ENCODE measurements at regions not wholly inside any gene's neighbourhood (a gene's known extent, or its start where the extent isn't known, plus 50 kb on each side); places are given as distances from the start of the nearest gene placed in this dataset.

DNA sequence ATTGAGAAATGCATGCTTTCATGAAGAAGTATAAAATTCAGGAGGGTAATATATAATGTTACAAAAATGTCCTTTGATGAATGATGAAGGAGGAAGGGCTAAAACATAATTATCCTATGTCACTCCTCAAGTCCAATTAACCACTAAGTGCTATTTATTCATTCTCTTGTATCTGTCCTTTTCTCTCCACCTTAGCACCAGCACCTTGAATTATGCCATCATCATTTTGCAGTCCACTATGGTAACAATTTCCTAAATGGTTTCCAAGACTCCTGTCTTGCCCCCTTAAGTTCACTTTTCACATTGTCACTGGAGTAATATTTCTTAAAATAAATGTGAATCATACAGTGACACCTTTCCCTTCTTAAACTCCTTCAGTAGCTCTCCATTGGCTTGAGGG, 756.3 kb downstream of the STPG2 start:
- no peak for TF ChIP-seq CTCF (conservative IDR thresholded peaks at IDR 0.05; ENCODE audit: low read depth, low read length)
- no peak for TF ChIP-seq POLR2A (IDR thresholded peaks at IDR 0.05; ENCODE audit: low read depth, low read length)
